Prostate gland (tissue), 2 donors: ENCODE measurements at regions not wholly inside any gene's neighbourhood (a gene's known extent, or its start where the extent isn't known, plus 50 kb on each side); places are given as distances from the start of the nearest gene placed in this dataset.

Experiments used
- DNase-seq: peaks from one replicate; pipeline ENCODE4 v3.0.0-alpha.2; 2019; ENCODE audit warnings: low spot score
- H3K27ac ChIP-seq, 2 donors: fragments of 200-600 bp; sonication (generic); 2 replicates each; pipeline ENCODE4 v1.5.1; 2017 to 2019
- H3K27me3 ChIP-seq: fragments of 200-600 bp; sonication (generic); replicated peaks from 2 replicates; pipeline ENCODE4 v1.5.1; 2019; ENCODE audit not compliant: insufficient read depth
- H3K36me3 ChIP-seq, 2 donors: fragments of 200-600 bp; sonication (generic); 1 replicate in 1 of 2; 2 replicates in 1 of 2; pipeline versions ENCODE4 v1.5.1 to v1.8.1; 2017 to 2019
- H3K4me1 ChIP-seq: fragments of 200-600 bp; sonication (generic); replicated peaks from 2 replicates; pipeline ENCODE4 v1.5.1; 2019
- H3K4me3 ChIP-seq, 2 donors: fragments of 200-600 bp; sonication (generic); 2 replicates each; pipeline ENCODE4 v1.5.1; 2017 to 2019
- H3K9me3 ChIP-seq: fragments of 200-600 bp; sonication (generic); 2 replicates; pipeline ENCODE4 v1.5.1; 2017
- POLR2A ChIP-seq: fragments of 450-650 bp; IDR thresholded peaks from one replicate; pipeline ENCODE4 v1.6.1; 2016; ENCODE audit warnings: antibody characterized with exemption, mild to moderate bottlenecking
- POLR2AphosphoS5 ChIP-seq: sonication (generic); formaldehyde crosslinking; IDR thresholded peaks from one replicate; pipeline ENCODE4 v1.6.1; 2017; ENCODE audit warnings: antibody characterized with exemption
- WGBS: methylation state at CpG from one replicate; pipeline ENCODE4 v1.1.5; 2018; 5-methylcytosine and 5-hydroxymethylcytosine counted together
- intact Hi-C: fragments of 100-400 bp; cut with DNase I; formaldehyde crosslinking; loops from one replicate; pipeline ENCODE4 v1.14.2; 2022
- TF ChIP-seq, protein P1 (sequence below), 4 experiments: fragments of 200-600 bp in 2 of 4; fragments of 450-650 bp in 2 of 4; sonication (generic) in 2 of 4; IDR thresholded peaks; 1 replicate in 3 of 4; 2 replicates in 1 of 4; pipeline ENCODE4 v1.5.1; 2016 to 2019; ENCODE audit warnings: antibody characterized with exemption in 4 of 4, mild to moderate bottlenecking in 2 of 4, moderate library complexity in 2 of 4

DNA sequence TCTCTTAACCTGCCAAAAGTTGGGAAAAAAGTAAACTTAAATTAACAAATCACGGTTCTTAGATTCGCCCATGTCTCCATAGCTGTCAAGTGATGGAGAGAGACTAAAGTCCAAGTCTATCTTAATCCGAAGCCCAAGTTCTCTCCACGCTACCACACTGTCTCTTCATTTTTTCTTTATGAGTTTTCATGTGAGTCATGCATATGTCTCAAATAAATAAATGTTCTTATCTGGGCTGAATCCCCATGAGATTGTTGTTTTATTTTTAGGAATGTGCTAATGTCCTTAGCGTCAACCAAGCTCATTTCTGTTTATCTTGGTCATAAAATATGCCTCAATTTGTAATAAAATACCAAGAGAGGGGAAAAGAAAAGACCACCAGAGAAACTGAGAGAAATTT lies 169.3 kb downstream of the RCHY1 start:
- 65% methylated on average over 5 of the region's 5 CpGs for WGBS
- Histone ChIP-seq H3K27me3 (no peaks in the 10 kb centered on the region), H3K27ac (no peak overlapping the region), H3K9me3 (no peaks in the 10 kb centered on the region), H3K4me1 (no peaks in the 10 kb centered on the region), H3K4me3 (no peak overlapping the region), H3K36me3 (no peaks in the 10 kb centered on the region)
- no peak for DNase-seq
- intact Hi-C loops = no loop called here
- TF ChIP-seq, protein P1, sequence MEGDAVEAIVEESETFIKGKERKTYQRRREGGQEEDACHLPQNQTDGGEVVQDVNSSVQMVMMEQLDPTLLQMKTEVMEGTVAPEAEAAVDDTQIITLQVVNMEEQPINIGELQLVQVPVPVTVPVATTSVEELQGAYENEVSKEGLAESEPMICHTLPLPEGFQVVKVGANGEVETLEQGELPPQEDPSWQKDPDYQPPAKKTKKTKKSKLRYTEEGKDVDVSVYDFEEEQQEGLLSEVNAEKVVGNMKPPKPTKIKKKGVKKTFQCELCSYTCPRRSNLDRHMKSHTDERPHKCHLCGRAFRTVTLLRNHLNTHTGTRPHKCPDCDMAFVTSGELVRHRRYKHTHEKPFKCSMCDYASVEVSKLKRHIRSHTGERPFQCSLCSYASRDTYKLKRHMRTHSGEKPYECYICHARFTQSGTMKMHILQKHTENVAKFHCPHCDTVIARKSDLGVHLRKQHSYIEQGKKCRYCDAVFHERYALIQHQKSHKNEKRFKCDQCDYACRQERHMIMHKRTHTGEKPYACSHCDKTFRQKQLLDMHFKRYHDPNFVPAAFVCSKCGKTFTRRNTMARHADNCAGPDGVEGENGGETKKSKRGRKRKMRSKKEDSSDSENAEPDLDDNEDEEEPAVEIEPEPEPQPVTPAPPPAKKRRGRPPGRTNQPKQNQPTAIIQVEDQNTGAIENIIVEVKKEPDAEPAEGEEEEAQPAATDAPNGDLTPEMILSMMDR (IDR thresholded peaks at IDR 0.05) = no peak
- TF ChIP-seq POLR2AphosphoS5 (no peak), POLR2A (no peak)

DNA sequence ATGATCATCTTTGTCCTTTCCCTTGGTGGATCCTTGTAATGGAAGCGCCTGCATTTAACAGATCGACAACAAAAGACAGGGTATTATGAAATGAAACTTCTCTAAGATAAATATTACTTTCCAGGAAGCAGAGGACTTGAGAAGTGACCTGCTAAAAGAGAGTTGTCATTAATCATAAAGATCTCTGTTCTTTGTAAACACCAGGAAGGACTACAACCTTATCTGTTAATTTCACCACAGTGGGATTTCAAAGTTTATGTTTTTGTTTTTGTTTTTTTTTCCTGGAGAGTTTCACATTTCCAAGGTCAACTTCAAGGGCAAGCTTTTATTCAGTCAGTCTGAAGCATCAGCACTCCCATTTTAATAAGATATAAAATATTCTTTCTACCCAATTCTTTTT lies 170.9 kb downstream of the RCHY1 start:
- WGBS = 69% methylated on average over 2 of the region's 2 CpGs
- Histone ChIP-seq H3K4me3 (no peak overlapping the region), H3K36me3 (no peaks in the 10 kb centered on the region), H3K4me1 (no peaks in the 10 kb centered on the region), H3K27ac (no peak overlapping the region), H3K9me3 (no peaks in the 10 kb centered on the region), H3K27me3 (no peaks in the 10 kb centered on the region)
- TF ChIP-seq, protein P1 (IDR thresholded peaks at IDR 0.05) = no peak
- TF ChIP-seq POLR2AphosphoS5 = no peak
- no peak for TF ChIP-seq POLR2A
- no peak for DNase-seq
- intact Hi-C loops = no loop called here

- TF ChIP-seq, protein P1 (IDR thresholded peaks at IDR 0.05) = no peak
- no peak for TF ChIP-seq POLR2A
- TF ChIP-seq POLR2AphosphoS5 = no peak
- no peaks in the 10 kb centered on the region for H3K36me3 ChIP-seq
- no peak overlapping the region for H3K4me3 ChIP-seq
- no peaks in the 10 kb centered on the region for H3K4me1 ChIP-seq
- intact Hi-C loops = no loop called here
- H3K9me3 ChIP-seq = no peaks in the 10 kb centered on the region
- no peak overlapping the region for H3K27ac ChIP-seq
- no peaks in the 10 kb centered on the region for H3K27me3 ChIP-seq
- DNase-seq = no peak
Measured at GRCh38 chr4:75340561-75340960, 173.6 kb downstream of the RCHY1 start.

GRCh38 chr4:75338352-75338880 lies 175.8 kb downstream of the RCHY1 start:
- intact Hi-C loops = loop anchor here (10.0 kb wide), 1 partner anchor 84 kb away; no protein-coding TSS in a partner anchor
- Histone ChIP-seq H3K27ac (no peak overlapping the region), H3K27me3 (no peaks in the 10 kb centered on the region), H3K4me1 (no peaks in the 10 kb centered on the region), H3K36me3 (no peaks in the 10 kb centered on the region), H3K4me3 (no peak overlapping the region), H3K9me3 (no peaks in the 10 kb centered on the region)
- no peak for DNase-seq
- no peak for TF ChIP-seq POLR2AphosphoS5
- TF ChIP-seq, protein P1 (IDR thresholded peaks at IDR 0.05) = no peak
- no peak for TF ChIP-seq POLR2A
- 65% methylated on average over 1 of the region's 1 CpG for WGBS

GRCh38 chr4:75327804-75328512 lies 186.2 kb downstream of the RCHY1 start:
- Histone ChIP-seq H3K4me1 (no peaks in the 10 kb centered on the region), H3K4me3 (no peak overlapping the region), H3K27ac (peak overlapping the region; percentile 33 to 46), H3K36me3 (no peaks in the 10 kb centered on the region), H3K9me3 (no peaks in the 10 kb centered on the region), H3K27me3 (no peaks in the 10 kb centered on the region)
- intact Hi-C loops = no loop called here
- 60% methylated on average over 4 of the region's 4 CpGs for WGBS
- DNase-seq = no peak
- TF ChIP-seq POLR2A (no peak), POLR2AphosphoS5 (peak; percentile 65)
- TF ChIP-seq, protein P1 (IDR thresholded peaks at IDR 0.05) = no peak
